ENCODE measurements at regions not wholly inside any gene's neighbourhood (a gene's known extent, or its start where the extent isn't known, plus 50 kb on each side); places are given as distances from the start of the nearest gene placed in this dataset.

DNA sequence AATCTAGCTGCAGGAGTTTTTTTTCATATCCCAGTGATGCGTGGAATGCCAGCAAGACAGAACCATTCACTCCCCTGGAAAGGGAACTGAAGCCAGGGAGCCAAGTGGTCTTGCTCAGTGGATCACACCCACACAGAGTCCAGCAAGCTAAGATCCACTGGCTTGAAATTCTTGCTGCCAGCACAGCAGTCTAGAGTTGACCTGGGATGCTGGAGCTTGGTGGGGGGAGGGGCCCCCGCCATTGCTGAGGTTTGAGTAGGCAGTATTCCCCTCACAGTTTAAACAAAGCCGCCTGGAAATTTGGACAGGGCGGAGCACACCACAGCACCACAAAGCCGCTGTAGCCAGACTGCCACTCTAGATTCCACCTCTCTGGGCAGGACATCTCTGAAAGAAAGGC, 86.9 kb upstream of the STXBP6 start:
- no peaks in the 10 kb centered on the region for H3K9me2 ChIP-seq (replicated peaks; ENCODE audit: control insufficient read depth, low read length)
- H3K9me3 ChIP-seq (ENCODE audit: control insufficient read depth, insufficient read depth, low read length): no peaks in the 10 kb centered on the region
- H3F3A ChIP-seq (ENCODE audit: control insufficient read depth, insufficient read depth): no peaks in the 10 kb centered on the region
- H3K4me2 ChIP-seq (ENCODE audit: low read length): no peak overlapping the region
- no peaks in the 10 kb centered on the region for H3K4me1 ChIP-seq (ENCODE audit: control insufficient read depth, low read length)
- no peaks in the 10 kb centered on the region for H4K20me1 ChIP-seq (ENCODE audit: control insufficient read depth, insufficient read depth, low read depth, low read length)
- H3K36me3 ChIP-seq (ENCODE audit: control insufficient read depth, low read length): no peaks in the 10 kb centered on the region
- H3K4me3 ChIP-seq (ENCODE audit: low read length): no peak overlapping the region
- H3K27ac ChIP-seq (ENCODE audit: low read depth, low read length): no peak overlapping the region
- no peaks in the 10 kb centered on the region for H3K27me3 ChIP-seq (ENCODE audit: control insufficient read depth, low read length)
- H3K79me2 ChIP-seq (ENCODE audit: control insufficient read depth, low read length): no peaks in the 10 kb centered on the region
- TF ChIP-seq, protein P1, sequence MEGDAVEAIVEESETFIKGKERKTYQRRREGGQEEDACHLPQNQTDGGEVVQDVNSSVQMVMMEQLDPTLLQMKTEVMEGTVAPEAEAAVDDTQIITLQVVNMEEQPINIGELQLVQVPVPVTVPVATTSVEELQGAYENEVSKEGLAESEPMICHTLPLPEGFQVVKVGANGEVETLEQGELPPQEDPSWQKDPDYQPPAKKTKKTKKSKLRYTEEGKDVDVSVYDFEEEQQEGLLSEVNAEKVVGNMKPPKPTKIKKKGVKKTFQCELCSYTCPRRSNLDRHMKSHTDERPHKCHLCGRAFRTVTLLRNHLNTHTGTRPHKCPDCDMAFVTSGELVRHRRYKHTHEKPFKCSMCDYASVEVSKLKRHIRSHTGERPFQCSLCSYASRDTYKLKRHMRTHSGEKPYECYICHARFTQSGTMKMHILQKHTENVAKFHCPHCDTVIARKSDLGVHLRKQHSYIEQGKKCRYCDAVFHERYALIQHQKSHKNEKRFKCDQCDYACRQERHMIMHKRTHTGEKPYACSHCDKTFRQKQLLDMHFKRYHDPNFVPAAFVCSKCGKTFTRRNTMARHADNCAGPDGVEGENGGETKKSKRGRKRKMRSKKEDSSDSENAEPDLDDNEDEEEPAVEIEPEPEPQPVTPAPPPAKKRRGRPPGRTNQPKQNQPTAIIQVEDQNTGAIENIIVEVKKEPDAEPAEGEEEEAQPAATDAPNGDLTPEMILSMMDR (IDR thresholded peaks at IDR 0.05; ENCODE audit: low read depth, low read length, poor library complexity, severe bottlenecking): no peak
- TF ChIP-seq EZH2phosphoT487 (IDR thresholded peaks at IDR 0.05; ENCODE audit: borderline replicate concordance, low read length): no peak

DNA sequence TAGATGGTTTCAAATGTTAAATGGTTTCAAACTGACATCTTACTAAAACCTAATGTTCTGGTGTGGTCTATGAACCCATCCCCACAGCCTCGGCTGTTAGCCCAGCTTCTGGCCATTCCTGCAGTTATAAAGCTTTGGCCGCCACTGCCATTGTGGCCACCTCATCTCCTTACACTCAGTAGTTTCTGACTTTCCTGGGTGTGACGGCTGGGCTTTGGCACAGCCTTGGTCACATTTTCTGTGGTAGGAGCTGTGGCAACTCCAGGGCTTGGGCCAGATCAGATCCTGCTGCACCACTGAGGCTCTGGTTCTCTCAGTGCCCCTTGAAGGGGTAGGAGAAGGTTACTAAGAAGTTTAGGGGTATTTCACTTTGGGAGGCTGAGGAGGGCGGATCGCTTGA, 84.2 kb upstream of the STXBP6 start:
- Histone ChIP-seq H3K9me2 (replicated peaks; ENCODE audit: control insufficient read depth, low read length) (no peaks in the 10 kb centered on the region), H3K27me3 (ENCODE audit: control insufficient read depth, low read length) (no peaks in the 10 kb centered on the region), H3F3A (ENCODE audit: control insufficient read depth, insufficient read depth) (no peaks in the 10 kb centered on the region), H3K36me3 (ENCODE audit: control insufficient read depth, low read length) (no peaks in the 10 kb centered on the region), H3K4me1 (ENCODE audit: control insufficient read depth, low read length) (no peaks in the 10 kb centered on the region), H3K4me3 (ENCODE audit: low read length) (no peak overlapping the region), H3K27ac (ENCODE audit: low read depth, low read length) (no peak overlapping the region), H3K9me3 (ENCODE audit: control insufficient read depth, insufficient read depth, low read length) (no peaks in the 10 kb centered on the region), H3K79me2 (ENCODE audit: control insufficient read depth, low read length) (no peaks in the 10 kb centered on the region), H3K4me2 (ENCODE audit: low read length) (no peak overlapping the region), H4K20me1 (ENCODE audit: control insufficient read depth, insufficient read depth, low read depth, low read length) (no peaks in the 10 kb centered on the region)
- no peak for TF ChIP-seq EZH2phosphoT487 (IDR thresholded peaks at IDR 0.05; ENCODE audit: borderline replicate concordance, low read length)
- TF ChIP-seq, protein P1 (IDR thresholded peaks at IDR 0.05; ENCODE audit: low read depth, low read length, poor library complexity, severe bottlenecking): no peak

GRCh38 chr14:25132732-25133422, 82.9 kb upstream of the STXBP6 start:
- TF ChIP-seq, protein P1 (IDR thresholded peaks at IDR 0.05; ENCODE audit: low read depth, low read length, poor library complexity, severe bottlenecking): peak; percentile 84
- TF ChIP-seq EZH2phosphoT487 (IDR thresholded peaks at IDR 0.05; ENCODE audit: borderline replicate concordance, low read length): no peak
- Histone ChIP-seq H3K4me3 (ENCODE audit: low read length) (no peak overlapping the region), H3K79me2 (ENCODE audit: control insufficient read depth, low read length) (no peaks in the 10 kb centered on the region), H3K27me3 (ENCODE audit: control insufficient read depth, low read length) (no peaks in the 10 kb centered on the region), H3K4me2 (ENCODE audit: low read length) (peak overlapping the region; percentile 28; the same call in 1 of the 2 replicates), H3K9me3 (ENCODE audit: control insufficient read depth, insufficient read depth, low read length) (no peaks in the 10 kb centered on the region), H3F3A (ENCODE audit: control insufficient read depth, insufficient read depth) (no peaks in the 10 kb centered on the region), H3K4me1 (ENCODE audit: control insufficient read depth, low read length) (no peaks in the 10 kb centered on the region), H3K9me2 (replicated peaks; ENCODE audit: control insufficient read depth, low read length) (no peaks in the 10 kb centered on the region), H4K20me1 (ENCODE audit: control insufficient read depth, insufficient read depth, low read depth, low read length) (no peaks in the 10 kb centered on the region), H3K27ac (ENCODE audit: low read depth, low read length) (no peak overlapping the region), H3K36me3 (ENCODE audit: control insufficient read depth, low read length) (no peaks in the 10 kb centered on the region)
